ENCODE measurements at regions not wholly inside any gene's neighbourhood (a gene's known extent, or its start where the extent isn't known, plus 50 kb on each side); places are given as distances from the start of the nearest gene placed in this dataset.
"Not testable (repeated sequence)": the region's sequence is repeated elsewhere in the genome, so short reads cannot be mapped to it uniquely, and the experiment has no call there.

- no peak overlapping the region for H3K27ac Mint-ChIP-seq
- H3K4me1 Mint-ChIP-seq (ENCODE audit: low read depth), result no peaks in the 10 kb centered on the region
- POLR2A ChIA-PET, result no interaction called here
These were observed 99.5 kb upstream of the SIRPG start for GRCh38 chr20:1757072-1757471.

GRCh38 chr20:1754749-1755148 lies 97.2 kb upstream of the SIRPG start:
- H3K27me3 Mint-ChIP-seq (ENCODE audit: low read depth), result peaks cover 22% of the 10 kb centered on the region
- ATAC-seq (no peak), DNase-seq (no peak)
- CTCF ChIA-PET, result interaction anchor here (1.2 kb wide), 1 partner anchor 10 kb away, joined by 6 read pairs; no protein-coding TSS in a partner anchor
- H3K4me1 Mint-ChIP-seq (ENCODE audit: low read depth), result no peaks in the 10 kb centered on the region
- POLR2A ChIA-PET, result no interaction called here
- H3K4me3 Mint-ChIP-seq, result no peak overlapping the region
- H3K9me3 Mint-ChIP-seq (ENCODE audit: insufficient read depth), result no peaks in the 10 kb centered on the region
- no peaks in the 10 kb centered on the region for H3K36me3 Mint-ChIP-seq (ENCODE audit: low read depth)
- H3K27ac Mint-ChIP-seq, result no peak overlapping the region

More at GRCh38 chr20:1757072-1757471, 99.5 kb upstream of the SIRPG start:
- no peaks in the 10 kb centered on the region for H3K9me3 Mint-ChIP-seq (ENCODE audit: insufficient read depth)
- no peak overlapping the region for H3K4me3 Mint-ChIP-seq
- no peak for ATAC-seq
- CTCF ChIA-PET, result interaction anchor here (1.0 to 2.5 kb wide), 5 partner anchors 20 to 254 kb away, joined by 3 to 10 read pairs (median 5); no protein-coding TSS in a partner anchor
- peaks cover 31% of the 10 kb centered on the region for H3K27me3 Mint-ChIP-seq (ENCODE audit: low read depth)
- no peaks in the 10 kb centered on the region for H3K36me3 Mint-ChIP-seq (ENCODE audit: low read depth)
- no peak for DNase-seq

- H3K4me3 Mint-ChIP-seq, result no peak overlapping the region
- H3K9me3 Mint-ChIP-seq (ENCODE audit: insufficient read depth), result no peaks in the 10 kb centered on the region
- CTCF ChIA-PET, result interaction anchor here (1.2 to 3.9 kb wide), 2 partner anchors 10 kb away, joined by 6 to 25 read pairs; no protein-coding TSS in a partner anchor
- H3K36me3 Mint-ChIP-seq (ENCODE audit: low read depth), result no peaks in the 10 kb centered on the region
- DNase-seq, result no peak
- no peak overlapping the region for H3K27ac Mint-ChIP-seq
- no peaks in the 10 kb centered on the region for H3K4me1 Mint-ChIP-seq (ENCODE audit: low read depth)
- peaks cover 22% of the 10 kb centered on the region for H3K27me3 Mint-ChIP-seq (ENCODE audit: low read depth)
- no peak for ATAC-seq
- POLR2A ChIA-PET, result no interaction called here
These were observed 96.7 kb upstream of the SIRPG start for GRCh38 chr20:1754306-1754705.

GRCh38 chr20:1752045-1752444 lies 94.5 kb upstream of the SIRPG start:
- H3K4me3 Mint-ChIP-seq, result no peak overlapping the region
- H3K4me1 Mint-ChIP-seq (ENCODE audit: low read depth), result no peaks in the 10 kb centered on the region
- DNase-seq (no peak), ATAC-seq (no peak)
- H3K27me3 Mint-ChIP-seq (ENCODE audit: low read depth), result peaks cover 25% of the 10 kb centered on the region
- no peaks in the 10 kb centered on the region for H3K36me3 Mint-ChIP-seq (ENCODE audit: low read depth)
- H3K9me3 Mint-ChIP-seq (ENCODE audit: insufficient read depth), result no peaks in the 10 kb centered on the region
- ChIA-PET POLR2A (no interaction called here), CTCF (interaction anchor here (1.0 to 3.9 kb wide), 5 partner anchors 12 to 243 kb away, joined by 3 to 25 read pairs (median 5); no protein-coding TSS in a partner anchor)
- no peak overlapping the region for H3K27ac Mint-ChIP-seq

GRCh38 chr20:1748777-1749176 lies 91.2 kb upstream of the SIRPG start:
- ChIA-PET CTCF (no interaction called here), POLR2A (no interaction called here)
- Mint-ChIP-seq H3K36me3 (ENCODE audit: low read depth) (no peaks in the 10 kb centered on the region), H3K4me1 (ENCODE audit: low read depth) (no peaks in the 10 kb centered on the region), H3K27me3 (ENCODE audit: low read depth) (peaks cover 16% of the 10 kb centered on the region), H3K27ac (no peak overlapping the region), H3K9me3 (ENCODE audit: insufficient read depth) (no peaks in the 10 kb centered on the region), H3K4me3 (no peak overlapping the region)
- ATAC-seq (no peak), DNase-seq (no peak)

- Mint-ChIP-seq H3K9me3 (ENCODE audit: insufficient read depth) (no peaks in the 10 kb centered on the region), H3K27me3 (ENCODE audit: low read depth) (peaks cover 15% of the 10 kb centered on the region), H3K4me3 (no peak overlapping the region), H3K4me1 (ENCODE audit: low read depth) (no peaks in the 10 kb centered on the region), H3K27ac (no peak overlapping the region), H3K36me3 (ENCODE audit: low read depth) (no peaks in the 10 kb centered on the region)
- ChIA-PET POLR2A (no interaction called here), CTCF (no interaction called here)
- DNase-seq (no peak), ATAC-seq (no peak)
These were observed 90.5 kb upstream of the SIRPG start for GRCh38 chr20:1747953-1748577.

- POLR2A ChIA-PET; H3K36me3 Mint-ChIP-seq (ENCODE audit: low read depth); DNase-seq; ATAC-seq; H3K4me1 Mint-ChIP-seq (ENCODE audit: low read depth); H3K27me3 Mint-ChIP-seq (ENCODE audit: low read depth); H3K27ac Mint-ChIP-seq; H3K4me3 Mint-ChIP-seq; H3K9me3 Mint-ChIP-seq (ENCODE audit: insufficient read depth): not testable (repeated sequence)
- CTCF ChIA-PET, result interaction anchor here (3.0 kb wide), 1 partner anchor 238 kb away, joined by 13 read pairs; no protein-coding TSS in a partner anchor
These were observed 84.5 kb upstream of the SIRPG start for GRCh38 chr20:1742049-1742434.

- ChIA-PET CTCF (interaction anchor here (0.6 to 3.0 kb wide), 7 partner anchors 10 to 238 kb away, joined by 3 to 13 read pairs (median 6); no protein-coding TSS in a partner anchor), POLR2A (no interaction called here)
- H3K4me1 Mint-ChIP-seq (ENCODE audit: low read depth), result peaks cover 3% of the 10 kb centered on the region
- DNase-seq (no peak), ATAC-seq (no peak)
- no peak overlapping the region for H3K27ac Mint-ChIP-seq
- H3K4me3 Mint-ChIP-seq, result no peak overlapping the region
- peaks cover 9% of the 10 kb centered on the region for H3K27me3 Mint-ChIP-seq (ENCODE audit: low read depth)
- no peaks in the 10 kb centered on the region for H3K9me3 Mint-ChIP-seq (ENCODE audit: insufficient read depth)
- no peaks in the 10 kb centered on the region for H3K36me3 Mint-ChIP-seq (ENCODE audit: low read depth)
These were observed 83.9 kb upstream of the SIRPG start for GRCh38 chr20:1741309-1742048.

GRCh38 chr20:1737134-1737533 lies 79.6 kb upstream of the SIRPG start:
- H3K9me3 Mint-ChIP-seq (ENCODE audit: insufficient read depth), result no peaks in the 10 kb centered on the region
- H3K27me3 Mint-ChIP-seq (ENCODE audit: low read depth), result peaks cover 7% of the 10 kb centered on the region
- ATAC-seq (no peak), DNase-seq (no peak)
- ChIA-PET CTCF (interaction anchor here (1.6 to 2.3 kb wide), 3 partner anchors 40 to 234 kb away, joined by 4 to 10 read pairs (median 8); no protein-coding TSS in a partner anchor), POLR2A (no interaction called here)
- no peak overlapping the region for H3K4me3 Mint-ChIP-seq
- H3K27ac Mint-ChIP-seq, result no peak overlapping the region
- H3K36me3 Mint-ChIP-seq (ENCODE audit: low read depth), result peaks cover 3% of the 10 kb centered on the region
- H3K4me1 Mint-ChIP-seq (ENCODE audit: low read depth), result peaks cover 26% of the 10 kb centered on the region

GRCh38 chr20:1735417-1736089 lies 78.0 kb upstream of the SIRPG start:
- no peak for ATAC-seq
- ChIA-PET POLR2A (no interaction called here), CTCF (interaction anchor here (0.7 to 4.8 kb wide), 29 partner anchors 12 to 459 kb away, joined by 3 to 49 read pairs (median 6); partner anchors contain the start of genes SIRPD and SIRPG)
- Mint-ChIP-seq H3K27me3 (ENCODE audit: low read depth) (peaks cover 5% of the 10 kb centered on the region), H3K27ac (no peak overlapping the region), H3K9me3 (ENCODE audit: insufficient read depth) (no peaks in the 10 kb centered on the region), H3K4me3 (no peak overlapping the region), H3K36me3 (ENCODE audit: low read depth) (peaks cover 3% of the 10 kb centered on the region), H3K4me1 (ENCODE audit: low read depth) (peaks cover 39% of the 10 kb centered on the region)
- DNase-seq, result no peak

- peaks cover 3% of the 10 kb centered on the region for H3K36me3 Mint-ChIP-seq (ENCODE audit: low read depth)
These were observed 76.8 kb upstream of the SIRPG start for GRCh38 chr20:1734269-1734858.

More at GRCh38 chr20:1734269-1734858, 76.8 kb upstream of the SIRPG start:
- Mint-ChIP-seq H3K9me3 (ENCODE audit: insufficient read depth) (no peaks in the 10 kb centered on the region), H3K4me1 (ENCODE audit: low read depth) (peaks cover 37% of the 10 kb centered on the region), H3K4me3 (no peak overlapping the region), H3K27ac (no peak overlapping the region), H3K27me3 (ENCODE audit: low read depth) (no peaks in the 10 kb centered on the region)
- peak; percentile 88 for ATAC-seq
- DNase-seq, result peak; percentile 62
- ChIA-PET CTCF (interaction anchor here (0.7 to 4.8 kb wide), 42 partner anchors 11 to 458 kb away, joined by 3 to 49 read pairs (median 5); partner anchors contain the start of genes SIRPD and SIRPG), POLR2A (interaction anchor here (1.3 to 1.6 kb wide), 3 partner anchors 58 to 77 kb away, joined by 3 to 8 read pairs (median 4); partner anchors contain the start of gene SIRPG)

Measured in activated CD8-positive, alpha-beta T cell treated with anti-CD3 and anti-CD28 coated beads, Interleukin-2, amount 10 ng/mL, durations not matched to agents 7 days and 5 days (primary cell).